Effector memory CD8-positive, alpha-beta T cell (primary cell): ENCODE measurements at regions not wholly inside any gene's neighbourhood (a gene's known extent, or its start where the extent isn't known, plus 50 kb on each side); places are given as distances from the start of the nearest gene placed in this dataset.

Experiments
- ATAC-seq: fragments of 150-1000 bp; cut with Tn5 transposase; replicated peaks from 2 replicates; pipeline ENCODE4 v1.10.0; 2021; ENCODE audit warnings: mild to moderate bottlenecking, moderate library complexity
- DNase-seq, 3 experiments: peaks; one replicate each; pipeline ENCODE4 v3.0.0; 2021
- H3K27ac Mint-ChIP-seq, 2 donors: one replicate each; pipeline ENCODE4 v1.8.0; 2022; ENCODE audit warnings: mild to moderate bottlenecking in 2 of 2, mixed read lengths in 2 of 2, moderate library complexity in 2 of 2
- H3K27me3 Mint-ChIP-seq, 2 donors: one replicate each; pipeline ENCODE4 v1.8.0; 2022; ENCODE audit warnings: mixed read lengths in 2 of 2
- H3K36me3 Mint-ChIP-seq: one replicate; pipeline ENCODE4 v1.8.0; 2022; ENCODE audit warnings: mild to moderate bottlenecking, moderate library complexity, mixed read lengths; ENCODE audit not compliant: insufficient read depth
- H3K4me1 Mint-ChIP-seq, 2 donors: one replicate each; pipeline ENCODE4 v1.8.0; 2022; ENCODE audit warnings: low read depth in 2 of 2, mixed read lengths in 2 of 2
- H3K4me3 Mint-ChIP-seq, 2 donors: one replicate each; pipeline ENCODE4 v1.8.0; 2022; ENCODE audit warnings: mild to moderate bottlenecking in 2 of 2, mixed read lengths in 2 of 2, moderate library complexity in 2 of 2
- H3K9me3 Mint-ChIP-seq, 2 donors: one replicate each; pipeline ENCODE4 v1.8.0; 2022; ENCODE audit warnings: mixed read lengths in 2 of 2

DNA sequence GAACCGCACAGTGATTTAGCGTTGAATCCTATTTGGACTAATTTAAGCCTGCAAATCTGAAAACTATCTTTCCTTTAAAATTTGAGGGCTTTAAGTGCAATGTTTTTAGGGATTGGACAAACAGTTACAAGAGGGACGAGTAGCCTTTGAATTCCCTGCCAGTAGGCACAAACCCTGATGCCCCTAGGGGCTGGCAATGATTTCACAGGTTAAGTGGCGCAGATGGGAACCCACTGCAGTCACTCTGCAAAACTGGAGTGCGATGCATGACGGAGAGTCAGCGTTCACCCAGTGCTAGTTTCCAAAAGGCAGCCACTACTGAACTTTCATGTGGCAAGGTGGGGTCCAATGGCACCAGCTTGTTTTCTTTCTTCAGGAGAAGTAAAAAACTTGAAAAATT, 99.4 kb upstream of the FRMD6 start:
- no peak for ATAC-seq
- Mint-ChIP-seq H3K4me1 (no peaks in the 10 kb centered on the region), H3K4me3 (no peak overlapping the region), H3K27ac (no peak overlapping the region), H3K36me3 (no peaks in the 10 kb centered on the region), H3K9me3 (no peaks in the 10 kb centered on the region), H3K27me3 (peaks cover 34 to 38% of the 10 kb centered on the region in 2 donors)
- DNase-seq, result no peak

DNA sequence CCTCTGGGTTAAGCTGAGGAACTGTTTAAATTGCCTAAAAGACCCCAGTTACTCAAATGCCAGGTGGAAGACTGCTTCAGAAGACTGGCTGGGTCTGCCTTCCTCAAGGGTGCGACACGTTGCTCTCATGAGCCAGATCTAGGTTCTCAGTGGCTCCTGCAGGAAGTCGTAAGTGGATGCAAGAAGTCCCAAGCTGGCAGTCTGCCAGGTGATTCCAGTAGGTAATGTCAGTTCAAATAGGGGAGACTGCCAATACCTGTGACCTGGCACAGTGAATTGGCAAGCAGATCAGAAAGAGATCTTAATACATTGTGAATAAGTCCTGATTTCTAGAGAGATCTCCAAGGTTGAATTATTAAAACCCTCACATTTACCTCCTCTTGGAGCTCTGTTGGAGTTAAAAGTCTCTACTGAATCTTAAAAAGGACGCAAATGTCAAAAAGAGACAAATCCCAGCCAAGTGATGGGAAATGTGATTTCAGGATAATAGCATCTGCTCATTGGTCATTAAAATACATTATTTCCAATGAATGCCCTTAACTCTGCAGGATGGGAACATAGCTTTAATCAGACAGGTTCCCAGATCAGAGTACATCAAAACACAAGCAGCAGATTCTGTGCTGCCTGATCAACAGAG, 98.8 kb upstream of the FRMD6 start:
- Mint-ChIP-seq H3K27ac (no peak overlapping the region), H3K9me3 (no peaks in the 10 kb centered on the region), H3K27me3 (peaks cover 28 to 35% of the 10 kb centered on the region in 2 donors), H3K36me3 (no peaks in the 10 kb centered on the region), H3K4me3 (no peak overlapping the region), H3K4me1 (no peaks in the 10 kb centered on the region)
- DNase-seq, result no peak
- no peak for ATAC-seq

DNA sequence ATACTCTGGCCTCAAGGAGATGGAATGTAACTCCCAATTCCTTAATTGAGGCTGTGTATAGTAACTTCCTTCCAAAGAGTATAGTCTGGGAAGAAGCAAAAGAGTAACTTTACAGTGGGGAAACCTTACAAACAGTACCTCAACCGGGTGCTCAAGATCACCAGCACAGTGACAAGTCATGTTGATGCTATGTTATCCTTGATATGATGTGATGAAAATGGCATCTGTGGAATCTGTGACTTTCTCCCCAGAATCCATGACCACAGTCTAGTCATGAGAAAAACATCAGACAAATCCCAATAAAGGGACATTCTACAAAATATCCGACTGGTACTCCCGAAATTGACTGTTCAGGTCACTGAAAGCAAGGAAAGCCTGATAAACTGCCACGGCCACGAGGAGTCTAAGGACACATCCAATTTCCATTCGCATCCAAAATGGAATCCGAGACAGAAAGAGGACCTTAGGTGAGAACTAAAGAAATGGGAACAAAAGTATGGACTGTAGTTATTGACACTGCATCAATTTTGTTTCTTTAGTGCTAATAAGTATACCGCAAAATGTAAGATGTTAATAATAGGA, 97.3 kb upstream of the FRMD6 start:
- Mint-ChIP-seq H3K36me3 (no peaks in the 10 kb centered on the region), H3K27ac (no peak overlapping the region)
- ATAC-seq, result no peak

DNA sequence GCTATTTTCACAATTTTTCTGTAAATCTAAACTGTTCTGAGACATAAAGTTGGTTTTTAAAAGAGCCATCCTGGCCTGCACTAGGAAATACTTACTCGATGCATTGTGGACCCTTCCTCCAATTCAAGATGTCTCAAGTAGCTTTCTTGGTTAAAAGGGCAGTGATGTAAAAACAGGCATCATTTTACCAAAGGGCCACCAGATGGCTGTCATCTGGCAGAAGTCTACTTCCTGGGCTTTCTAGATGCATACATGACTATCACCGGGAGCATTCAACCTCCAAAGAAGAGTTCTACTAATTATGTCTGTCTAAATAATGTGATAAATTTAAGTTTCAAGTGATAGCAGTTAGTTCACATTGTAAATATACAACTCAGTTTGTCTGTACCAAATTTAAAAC, 96.8 kb upstream of the FRMD6 start:
- ATAC-seq (no peak), DNase-seq (no peak)
- no peaks in the 10 kb centered on the region for H3K9me3 Mint-ChIP-seq
- H3K36me3 Mint-ChIP-seq, result no peaks in the 10 kb centered on the region
- H3K4me3 Mint-ChIP-seq, result no peak overlapping the region
- H3K4me1 Mint-ChIP-seq, result no peaks in the 10 kb centered on the region
- peaks cover 27 to 28% of the 10 kb centered on the region in 2 donors for H3K27me3 Mint-ChIP-seq
- no peak overlapping the region for H3K27ac Mint-ChIP-seq

More for the DNA sequence above, 97.3 kb upstream of the FRMD6 start:
- peaks cover 27 to 28% of the 10 kb centered on the region in 2 donors for H3K27me3 Mint-ChIP-seq
- DNase-seq, result no peak
- no peak overlapping the region for H3K4me3 Mint-ChIP-seq
- H3K9me3 Mint-ChIP-seq, result no peaks in the 10 kb centered on the region
- H3K4me1 Mint-ChIP-seq, result no peaks in the 10 kb centered on the region

DNA sequence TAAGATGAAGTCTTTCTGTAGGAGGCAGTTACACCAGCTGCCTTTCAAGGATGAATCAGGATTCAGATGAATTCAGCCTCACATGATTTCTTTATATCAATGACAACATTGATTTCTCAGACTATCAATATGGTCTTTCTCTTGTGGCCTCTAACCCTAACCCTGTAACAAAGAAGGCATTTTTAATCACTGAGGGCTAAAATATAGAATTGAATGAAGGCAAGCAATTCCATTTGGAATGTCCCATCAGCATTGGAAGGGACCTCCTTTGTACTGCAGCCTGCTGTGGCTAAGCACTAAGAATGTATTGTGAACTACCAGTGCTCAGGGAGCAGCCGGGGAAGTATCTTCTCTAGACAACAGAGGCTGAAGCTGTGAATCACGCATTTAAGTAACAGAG, 90.6 kb upstream of the FRMD6 start:
- DNase-seq, result no peak
- Mint-ChIP-seq H3K4me1 (peaks cover 0 to 2% of the 10 kb centered on the region in 2 donors), H3K27me3 (peaks cover 10 to 12% of the 10 kb centered on the region in 2 donors), H3K4me3 (no peak overlapping the region), H3K27ac (no peak overlapping the region), H3K9me3 (no peaks in the 10 kb centered on the region), H3K36me3 (no peaks in the 10 kb centered on the region)
- ATAC-seq, result no peak

DNA sequence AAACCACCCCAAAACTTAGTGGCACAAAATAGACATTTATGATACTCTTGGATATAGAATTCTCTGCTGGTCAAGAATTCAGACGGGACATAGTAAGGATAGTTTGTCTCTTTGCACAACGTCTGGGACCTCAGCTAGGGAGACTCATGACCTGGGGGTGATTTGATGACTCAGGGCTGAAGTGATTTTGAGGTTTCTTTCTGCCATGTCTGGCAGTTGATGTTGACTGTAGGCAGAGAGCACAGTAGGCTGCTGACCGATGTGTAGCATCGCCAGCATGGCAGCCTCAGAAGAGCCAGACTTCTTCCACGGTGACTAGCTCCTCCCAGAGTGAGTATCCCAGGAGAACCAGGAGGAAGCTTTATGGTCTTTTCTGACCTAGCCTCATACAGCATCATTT, 88.9 kb upstream of the FRMD6 start:
- no peak for ATAC-seq

DNA sequence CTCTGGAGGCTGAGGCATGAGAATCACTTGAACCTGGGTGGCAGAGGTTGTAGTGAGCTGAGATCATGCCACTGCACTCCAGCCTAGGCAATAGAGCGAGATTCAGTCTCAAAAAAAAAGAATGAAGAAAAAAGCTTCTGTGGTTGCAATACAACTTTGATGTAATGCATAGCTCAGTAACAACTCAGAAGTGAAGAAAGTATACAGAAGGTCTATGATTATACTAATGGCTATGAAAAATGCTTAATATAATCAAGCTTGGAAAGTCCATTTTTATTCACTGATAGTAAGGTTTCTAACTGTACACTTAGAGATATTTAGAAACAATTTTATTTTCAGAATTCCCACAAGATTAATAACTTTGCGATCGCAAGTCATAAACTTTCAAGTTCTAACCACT, 88.2 kb upstream of the FRMD6 start:
- H3K36me3 Mint-ChIP-seq, result no peaks in the 10 kb centered on the region
- H3K27ac Mint-ChIP-seq, result no peak overlapping the region
- no peak overlapping the region for H3K4me3 Mint-ChIP-seq
- peaks cover 8 to 14% of the 10 kb centered on the region in 2 donors for H3K4me1 Mint-ChIP-seq
- ATAC-seq (no peak), DNase-seq (no peak)
- no peaks in the 10 kb centered on the region for H3K9me3 Mint-ChIP-seq
- peaks cover 0 to 10% of the 10 kb centered on the region in 2 donors for H3K27me3 Mint-ChIP-seq

More for the DNA sequence above, 88.9 kb upstream of the FRMD6 start:
- Mint-ChIP-seq H3K27me3 (peaks cover 0 to 10% of the 10 kb centered on the region in 2 donors), H3K27ac (no peak overlapping the region), H3K36me3 (no peaks in the 10 kb centered on the region), H3K9me3 (no peaks in the 10 kb centered on the region), H3K4me1 (peaks cover 8 to 14% of the 10 kb centered on the region in 2 donors), H3K4me3 (no peak overlapping the region)
- no peak for DNase-seq

DNA sequence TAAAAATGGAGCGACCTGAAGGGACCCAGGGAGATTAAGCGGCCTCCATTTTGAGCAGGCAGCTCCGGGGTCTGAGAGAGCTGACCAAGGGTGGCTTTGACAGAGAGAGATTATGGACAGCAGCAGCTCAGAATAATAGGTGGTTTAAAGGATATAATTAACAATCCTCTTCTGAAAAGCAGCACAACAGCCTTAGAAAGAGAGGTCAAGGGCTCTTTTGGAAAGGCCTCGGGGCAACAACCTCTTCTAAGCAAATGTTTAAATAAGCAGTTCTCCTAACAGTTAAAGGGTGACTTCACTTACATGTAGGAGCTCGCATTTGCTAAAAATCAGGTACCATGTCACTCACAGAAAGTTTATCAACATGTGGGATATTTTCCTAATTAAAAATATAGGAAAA, 87.2 kb upstream of the FRMD6 start:
- Mint-ChIP-seq H3K4me3 (no peak overlapping the region), H3K36me3 (no peaks in the 10 kb centered on the region), H3K4me1 (peaks cover 8 to 14% of the 10 kb centered on the region in 2 donors), H3K9me3 (no peaks in the 10 kb centered on the region), H3K27ac (no peak overlapping the region), H3K27me3 (peaks cover 0 to 10% of the 10 kb centered on the region in 2 donors)
- no peak for ATAC-seq
- no peak for DNase-seq

DNA sequence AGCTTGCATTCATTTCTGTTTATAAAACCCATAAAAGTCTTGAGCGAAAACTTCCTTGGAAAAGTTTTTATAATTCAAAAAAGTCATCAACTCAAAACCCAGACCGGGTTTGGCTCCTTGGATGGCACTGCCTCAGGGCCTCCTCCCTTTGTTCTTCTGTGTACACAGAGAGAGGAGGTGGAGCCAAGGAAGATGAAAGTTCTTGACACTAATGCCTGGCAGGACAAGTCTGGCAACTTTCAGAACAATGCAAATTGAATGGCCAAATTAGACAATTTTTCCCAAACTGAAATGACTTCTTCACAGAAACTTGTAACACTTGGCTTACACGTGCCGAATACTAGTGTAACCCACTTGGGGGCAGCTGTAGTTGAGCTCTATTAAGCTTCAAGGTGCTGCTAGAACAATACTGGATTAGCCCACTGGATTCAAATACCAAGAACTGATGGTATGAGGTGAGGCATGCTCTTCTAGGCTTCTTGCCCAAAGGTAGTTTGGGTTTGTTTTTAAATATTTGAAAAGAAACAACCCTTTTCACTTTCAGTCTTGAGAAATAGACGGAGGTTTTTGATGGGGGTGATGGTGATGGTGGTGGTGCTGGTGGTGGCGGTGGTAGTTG, 86.6 kb upstream of the FRMD6 start:
- ATAC-seq, result no peak
- Mint-ChIP-seq H3K36me3 (no peaks in the 10 kb centered on the region), H3K27me3 (peaks cover 0 to 10% of the 10 kb centered on the region in 2 donors), H3K4me3 (no peak overlapping the region), H3K27ac (no peak overlapping the region), H3K4me1 (peaks cover 8 to 14% of the 10 kb centered on the region in 2 donors), H3K9me3 (no peaks in the 10 kb centered on the region)
- DNase-seq, result no peak

DNA sequence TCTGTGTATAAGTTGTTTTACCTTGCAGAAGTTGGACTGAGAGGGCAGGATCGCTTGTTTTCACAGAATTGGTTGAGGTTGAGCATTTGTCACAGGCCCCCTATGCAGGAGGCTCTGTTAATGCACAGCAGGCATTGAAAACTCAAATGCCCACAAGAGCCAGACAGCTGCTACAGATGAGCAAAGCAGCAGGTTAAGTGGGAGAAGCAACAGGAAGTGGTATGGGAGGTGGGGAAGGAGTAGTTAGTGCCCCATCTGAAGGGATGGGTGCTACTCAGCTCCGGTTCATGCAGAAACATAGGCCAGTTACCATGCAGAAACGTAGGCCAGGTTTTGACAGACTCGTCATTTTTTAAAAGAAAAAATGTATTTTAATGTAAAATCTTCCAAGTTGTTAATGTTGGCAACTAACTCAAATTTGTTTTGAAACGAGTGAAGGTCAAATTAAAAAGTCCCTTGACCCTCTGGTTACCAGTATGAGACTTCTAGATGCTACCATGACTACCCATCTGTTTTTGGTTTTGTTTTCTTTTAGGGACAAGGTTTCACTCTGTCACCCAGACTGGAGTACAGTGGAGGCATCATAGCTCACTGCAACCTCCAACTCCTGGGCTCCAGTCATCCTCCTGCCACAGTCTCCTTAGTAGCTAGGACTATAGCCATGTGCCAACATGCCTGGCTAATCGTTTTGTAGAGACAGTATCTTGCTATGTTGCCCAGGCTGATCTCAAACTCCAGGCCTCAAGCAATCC, 84.7 kb upstream of the FRMD6 start:
- H3K9me3 Mint-ChIP-seq, result no peaks in the 10 kb centered on the region
- peaks cover 9 to 10% of the 10 kb centered on the region in 2 donors for H3K27me3 Mint-ChIP-seq
- peak overlapping the region in 1 of 2 donors; percentile 11 for H3K4me3 Mint-ChIP-seq
- H3K36me3 Mint-ChIP-seq, result no peaks in the 10 kb centered on the region
- DNase-seq, result no peak
- H3K27ac Mint-ChIP-seq, result peak overlapping the region; percentile 42 to 80
- ATAC-seq, result peak; percentile 59
- peaks cover 8 to 14% of the 10 kb centered on the region in 2 donors for H3K4me1 Mint-ChIP-seq

DNA sequence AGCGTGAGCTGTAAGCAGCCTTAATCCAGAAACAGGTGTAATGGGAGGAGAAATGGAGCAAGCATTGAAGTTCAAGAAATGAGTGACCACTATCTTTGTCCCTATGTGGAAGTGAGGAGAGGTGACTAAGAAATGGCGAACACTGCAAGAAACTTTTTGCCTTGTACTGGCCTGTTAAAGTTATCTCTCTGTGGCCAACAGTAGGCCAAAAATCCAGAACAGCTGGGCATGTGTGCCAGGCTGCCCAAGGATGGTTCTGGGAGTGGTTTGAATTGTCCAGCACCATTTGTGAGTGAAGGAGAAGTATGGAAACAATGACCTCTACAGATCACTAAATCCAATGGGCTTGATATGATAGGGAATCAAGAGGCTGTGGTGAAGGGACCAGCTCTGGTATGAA, 83.3 kb upstream of the FRMD6 start:
- no peaks in the 10 kb centered on the region for H3K36me3 Mint-ChIP-seq
- no peak overlapping the region for H3K4me3 Mint-ChIP-seq
- no peaks in the 10 kb centered on the region for H3K9me3 Mint-ChIP-seq
- H3K27me3 Mint-ChIP-seq, result peaks cover 17 to 23% of the 10 kb centered on the region in 2 donors
- H3K27ac Mint-ChIP-seq, result no peak overlapping the region
- ATAC-seq (no peak), DNase-seq (no peak)
- H3K4me1 Mint-ChIP-seq, result peaks cover 12 to 14% of the 10 kb centered on the region in 2 donors

DNA sequence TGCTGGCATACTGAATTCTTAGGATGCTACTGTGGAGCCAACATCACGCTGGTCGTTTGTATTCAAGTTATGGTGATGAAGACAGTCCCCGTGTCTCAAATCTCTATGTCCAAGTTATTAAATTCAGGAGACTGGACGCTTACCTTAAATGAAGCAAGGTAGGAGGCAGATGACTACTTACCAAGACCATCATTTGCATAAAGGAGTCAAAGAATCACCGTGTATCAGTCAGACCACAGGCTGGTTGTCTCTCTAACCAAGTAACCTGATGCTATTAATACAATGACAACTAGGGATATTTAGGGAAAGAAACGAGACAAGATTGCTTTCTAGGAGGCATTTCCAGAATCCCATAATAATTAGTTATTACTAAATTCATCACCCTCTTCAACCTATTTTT, 78.1 kb upstream of the FRMD6 start:
- Mint-ChIP-seq H3K4me1 (peaks cover 0 to 6% of the 10 kb centered on the region in 2 donors), H3K9me3 (no peaks in the 10 kb centered on the region), H3K27me3 (peaks cover 57 to 68% of the 10 kb centered on the region in 2 donors), H3K4me3 (no peak overlapping the region), H3K27ac (no peak overlapping the region), H3K36me3 (peaks cover 2% of the 10 kb centered on the region)
- ATAC-seq (no peak), DNase-seq (no peak)

DNA sequence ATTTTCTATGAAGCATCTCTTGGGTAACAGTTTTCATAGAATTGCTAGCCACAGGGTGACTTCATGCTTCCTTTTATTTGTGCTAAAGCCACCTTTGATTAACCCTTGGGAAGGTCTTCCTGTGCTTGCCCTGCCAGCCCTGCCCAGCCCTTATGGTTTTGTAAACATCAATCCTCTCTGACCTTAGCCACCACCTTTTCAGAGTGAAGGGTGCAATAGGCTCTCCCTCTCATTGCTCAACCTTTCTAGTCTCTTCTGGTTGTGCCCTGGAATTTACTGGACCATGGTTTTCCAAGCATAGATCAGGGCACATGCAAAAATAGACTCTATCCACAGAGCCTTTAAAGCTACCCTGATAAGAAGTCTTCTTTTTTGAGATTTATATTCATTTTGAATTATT, 77.7 kb upstream of the FRMD6 start:
- DNase-seq, result no peak
- peaks cover 0 to 6% of the 10 kb centered on the region in 2 donors for H3K4me1 Mint-ChIP-seq
- no peak for ATAC-seq
- peaks cover 61 to 70% of the 10 kb centered on the region in 2 donors for H3K27me3 Mint-ChIP-seq
- no peaks in the 10 kb centered on the region for H3K9me3 Mint-ChIP-seq
- no peak overlapping the region for H3K4me3 Mint-ChIP-seq
- H3K36me3 Mint-ChIP-seq, result peaks cover 2% of the 10 kb centered on the region
- no peak overlapping the region for H3K27ac Mint-ChIP-seq
